GM12873 (cell line): ENCODE measurements at regions not wholly inside any gene's neighbourhood (a gene's known extent, or its start where the extent isn't known, plus 50 kb on each side); places are given as distances from the start of the nearest gene placed in this dataset.

Experiments used
- CTCF ChIP-seq: IDR thresholded peaks from 2 replicates; pipeline ENCODE4 v1.5.1; 2012; ENCODE audit warnings: low read depth, mild to moderate bottlenecking, moderate library complexity, low read length, control low read depth; ENCODE audit not compliant: insufficient read depth; ENCODE audit errors: missing control alignments

GRCh38 chr14:87060405-87060804 is 932.6 kb downstream of the GALC start:
- TF ChIP-seq CTCF: no peak

GRCh38 chr14:87059060-87059839 is 933.7 kb downstream of the GALC start:
- no peak for TF ChIP-seq CTCF

DNA sequence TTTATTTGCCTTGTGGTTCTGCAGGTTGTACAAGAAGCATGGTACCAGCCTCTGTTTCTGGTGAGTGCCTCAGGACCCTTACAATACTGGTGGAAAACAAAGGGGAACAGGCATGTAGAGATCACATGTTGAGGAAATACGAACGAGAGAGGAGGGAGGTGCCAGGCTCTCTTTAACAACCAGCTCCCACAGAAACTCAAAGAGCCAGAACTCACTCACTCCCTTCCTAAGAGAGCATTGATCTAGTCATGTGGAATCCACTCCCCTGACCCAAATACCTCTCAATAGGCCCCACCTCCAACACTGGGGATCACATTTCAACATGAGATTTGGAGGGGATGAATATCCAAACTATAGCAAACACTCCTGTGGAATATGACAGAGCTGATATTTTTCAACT is 938.0 kb downstream of the GALC start:
- TF ChIP-seq CTCF: no peak

- TF ChIP-seq CTCF: no peak
Observed at GRCh38 chr14:87052646-87053225, 940.2 kb downstream of the GALC start.

DNA sequence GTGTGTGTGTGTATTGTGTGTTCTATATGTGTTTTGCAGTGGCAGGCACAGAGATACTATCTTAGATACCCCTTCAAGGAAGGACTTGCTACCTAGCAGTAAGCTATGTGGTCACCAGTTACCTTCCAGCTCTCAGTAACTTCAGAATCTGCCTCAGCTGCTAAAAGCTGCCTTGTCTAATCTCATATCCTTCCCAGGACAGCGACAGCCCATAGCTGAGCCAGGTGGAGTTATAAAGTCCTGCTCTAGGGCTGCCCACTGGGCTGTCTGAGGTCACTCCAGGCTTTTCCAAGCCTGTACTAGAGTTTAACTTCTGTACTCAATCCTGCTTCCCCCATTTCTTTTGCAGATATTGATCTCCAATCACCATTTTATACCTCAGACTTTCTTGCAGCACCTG is 942.6 kb downstream of the GALC start:
- TF ChIP-seq CTCF: no peak

DNA sequence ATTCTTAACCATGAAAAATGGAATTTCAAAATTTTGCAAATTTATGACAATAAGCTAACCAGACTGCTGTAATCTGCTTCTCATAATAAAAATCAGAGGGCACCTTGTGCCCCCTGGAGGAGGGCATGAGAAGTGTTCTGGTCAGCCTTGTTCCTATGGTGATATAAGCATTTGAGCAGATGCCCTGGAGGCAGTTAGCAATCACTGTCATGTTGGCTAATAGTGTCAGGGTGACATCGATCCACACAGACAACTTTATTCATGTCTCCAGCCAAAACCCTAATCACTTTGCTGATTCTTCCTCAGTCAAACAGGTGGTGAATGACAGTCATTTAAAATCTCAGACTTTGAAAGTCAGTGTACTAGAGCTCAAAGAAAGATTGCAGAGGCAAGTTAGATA is 943.0 kb downstream of the GALC start:
- TF ChIP-seq CTCF: peak; percentile 39

GRCh38 chr14:87046960-87047359 is 946.0 kb downstream of the GALC start:
- no peak for TF ChIP-seq CTCF
